ENCODE measurements at regions not wholly inside any gene's neighbourhood (a gene's known extent, or its start where the extent isn't known, plus 50 kb on each side); places are given as distances from the start of the nearest gene placed in this dataset.

DNA sequence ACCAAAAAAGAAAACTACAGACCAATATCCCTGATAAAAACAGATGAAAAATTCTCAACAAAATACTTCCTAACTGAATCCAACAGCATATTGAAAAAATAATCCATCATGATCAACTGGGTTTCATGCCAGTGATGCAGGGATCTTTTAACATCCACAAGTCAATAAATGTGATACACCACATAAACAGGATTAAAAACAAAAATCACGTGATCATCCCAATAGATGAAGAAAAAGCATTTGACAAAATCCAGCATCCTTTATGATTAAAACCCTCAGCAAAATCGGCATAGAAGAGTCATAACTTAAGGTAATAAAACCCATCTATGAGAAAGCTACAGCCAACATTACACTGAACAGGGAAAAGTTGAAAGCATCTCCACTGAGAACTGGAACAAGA is 107.5 kb downstream of the DCLK3 start:
- TF ChIP-seq ARNTL (CRISPR knock-in tag; IDR thresholded peaks at IDR 0.05; ENCODE audit: borderline replicate concordance, low read depth) (no peak), TOX (CRISPR knock-in tag; IDR thresholded peaks at IDR 0.05; ENCODE audit: borderline replicate concordance) (no peak), ZNF8 (CRISPR knock-in tag; IDR thresholded peaks at IDR 0.05) (no peak), SNAI2 (CRISPR knock-in tag; IDR thresholded peaks at IDR 0.05) (no peak), ZNF70 (CRISPR knock-in tag; IDR thresholded peaks at IDR 0.05) (no peak), CSDC2 (CRISPR knock-in tag; IDR thresholded peaks at IDR 0.05) (no peak), ZFP30 (CRISPR knock-in tag; IDR thresholded peaks at IDR 0.05) (no peak), TCF4 (CRISPR knock-in tag; IDR thresholded peaks at IDR 0.05; ENCODE audit: borderline replicate concordance) (no peak), RARB (CRISPR knock-in tag; IDR thresholded peaks at IDR 0.05) (no peak), ESRRG (CRISPR knock-in tag; IDR thresholded peaks at IDR 0.05) (no peak), BACH2 (CRISPR knock-in tag; IDR thresholded peaks at IDR 0.05; ENCODE audit: borderline replicate concordance) (no peak), ZC3H10 (CRISPR knock-in tag; IDR thresholded peaks at IDR 0.05) (no peak), ISL1 (CRISPR knock-in tag; IDR thresholded peaks at IDR 0.05) (no peak), ZFP3 (CRISPR knock-in tag; IDR thresholded peaks at IDR 0.05) (no peak), OSR1 (CRISPR knock-in tag; IDR thresholded peaks at IDR 0.05) (no peak), GLIS3 (CRISPR knock-in tag; IDR thresholded peaks at IDR 0.05) (no peak)
- TF ChIP-seq, protein P1, sequence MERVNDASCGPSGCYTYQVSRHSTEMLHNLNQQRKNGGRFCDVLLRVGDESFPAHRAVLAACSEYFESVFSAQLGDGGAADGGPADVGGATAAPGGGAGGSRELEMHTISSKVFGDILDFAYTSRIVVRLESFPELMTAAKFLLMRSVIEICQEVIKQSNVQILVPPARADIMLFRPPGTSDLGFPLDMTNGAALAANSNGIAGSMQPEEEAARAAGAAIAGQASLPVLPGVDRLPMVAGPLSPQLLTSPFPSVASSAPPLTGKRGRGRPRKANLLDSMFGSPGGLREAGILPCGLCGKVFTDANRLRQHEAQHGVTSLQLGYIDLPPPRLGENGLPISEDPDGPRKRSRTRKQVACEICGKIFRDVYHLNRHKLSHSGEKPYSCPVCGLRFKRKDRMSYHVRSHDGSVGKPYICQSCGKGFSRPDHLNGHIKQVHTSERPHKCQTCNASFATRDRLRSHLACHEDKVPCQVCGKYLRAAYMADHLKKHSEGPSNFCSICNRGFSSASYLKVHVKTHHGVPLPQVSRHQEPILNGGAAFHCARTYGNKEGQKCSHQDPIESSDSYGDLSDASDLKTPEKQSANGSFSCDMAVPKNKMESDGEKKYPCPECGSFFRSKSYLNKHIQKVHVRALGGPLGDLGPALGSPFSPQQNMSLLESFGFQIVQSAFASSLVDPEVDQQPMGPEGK (CRISPR knock-in tag; IDR thresholded peaks at IDR 0.05; ENCODE audit: borderline replicate concordance): no peak
- TF ChIP-seq, protein P2, sequence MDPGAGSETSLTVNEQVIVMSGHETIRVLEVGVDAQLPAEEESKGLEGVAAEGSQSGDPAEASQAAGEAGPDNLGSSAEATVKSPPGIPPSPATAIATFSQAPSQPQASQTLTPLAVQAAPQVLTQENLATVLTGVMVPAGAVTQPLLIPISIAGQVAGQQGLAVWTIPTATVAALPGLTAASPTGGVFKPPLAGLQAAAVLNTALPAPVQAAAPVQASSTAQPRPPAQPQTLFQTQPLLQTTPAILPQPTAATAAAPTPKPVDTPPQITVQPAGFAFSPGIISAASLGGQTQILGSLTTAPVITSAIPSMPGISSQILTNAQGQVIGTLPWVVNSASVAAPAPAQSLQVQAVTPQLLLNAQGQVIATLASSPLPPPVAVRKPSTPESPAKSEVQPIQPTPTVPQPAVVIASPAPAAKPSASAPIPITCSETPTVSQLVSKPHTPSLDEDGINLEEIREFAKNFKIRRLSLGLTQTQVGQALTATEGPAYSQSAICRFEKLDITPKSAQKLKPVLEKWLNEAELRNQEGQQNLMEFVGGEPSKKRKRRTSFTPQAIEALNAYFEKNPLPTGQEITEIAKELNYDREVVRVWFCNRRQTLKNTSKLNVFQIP (CRISPR knock-in tag; IDR thresholded peaks at IDR 0.05; ENCODE audit: borderline replicate concordance, low read depth): no peak
- TF ChIP-seq, protein P3, sequence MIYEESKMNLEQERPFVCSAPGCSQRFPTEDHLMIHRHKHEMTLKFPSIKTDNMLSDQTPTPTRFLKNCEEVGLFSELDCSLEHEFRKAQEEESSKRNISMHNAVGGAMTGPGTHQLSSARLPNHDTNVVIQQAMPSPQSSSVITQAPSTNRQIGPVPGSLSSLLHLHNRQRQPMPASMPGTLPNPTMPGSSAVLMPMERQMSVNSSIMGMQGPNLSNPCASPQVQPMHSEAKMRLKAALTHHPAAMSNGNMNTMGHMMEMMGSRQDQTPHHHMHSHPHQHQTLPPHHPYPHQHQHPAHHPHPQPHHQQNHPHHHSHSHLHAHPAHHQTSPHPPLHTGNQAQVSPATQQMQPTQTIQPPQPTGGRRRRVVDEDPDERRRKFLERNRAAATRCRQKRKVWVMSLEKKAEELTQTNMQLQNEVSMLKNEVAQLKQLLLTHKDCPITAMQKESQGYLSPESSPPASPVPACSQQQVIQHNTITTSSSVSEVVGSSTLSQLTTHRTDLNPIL (CRISPR knock-in tag; IDR thresholded peaks at IDR 0.05; ENCODE audit: low read depth): no peak
- no peak for ATAC-seq

DNA sequence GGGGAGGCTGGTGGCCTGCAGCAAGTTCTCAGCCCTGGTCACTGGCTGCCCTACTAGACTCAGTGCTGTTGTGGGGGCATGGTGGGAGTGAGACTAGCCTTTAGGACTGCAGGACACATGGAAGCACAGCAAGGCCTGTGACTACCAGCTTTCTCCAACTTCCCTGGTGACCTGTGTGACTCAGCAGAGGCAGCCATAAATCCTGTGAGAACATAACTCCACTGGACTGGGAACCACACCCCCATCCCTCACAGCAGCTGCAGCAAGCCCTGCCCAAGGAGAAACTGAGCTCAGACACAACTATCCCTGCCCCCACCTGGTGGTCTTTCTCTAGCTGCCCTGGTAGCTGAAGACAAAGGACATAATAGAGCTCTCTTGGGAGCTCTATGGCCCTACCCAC is 111.3 kb downstream of the DCLK3 start:
- TF ChIP-seq TCF4 (CRISPR knock-in tag; IDR thresholded peaks at IDR 0.05; ENCODE audit: borderline replicate concordance) (no peak), PPARA (CRISPR knock-in tag; IDR thresholded peaks at IDR 0.05; ENCODE audit: borderline replicate concordance) (no peak), BACH2 (CRISPR knock-in tag; IDR thresholded peaks at IDR 0.05; ENCODE audit: borderline replicate concordance) (no peak), ZC3H10 (CRISPR knock-in tag; IDR thresholded peaks at IDR 0.05) (no peak), GLIS3 (CRISPR knock-in tag; IDR thresholded peaks at IDR 0.05) (no peak), CSDC2 (CRISPR knock-in tag; IDR thresholded peaks at IDR 0.05) (no peak), RARB (CRISPR knock-in tag; IDR thresholded peaks at IDR 0.05) (no peak), ZNF8 (CRISPR knock-in tag; IDR thresholded peaks at IDR 0.05) (no peak), ZNF565 (CRISPR knock-in tag; conservative IDR thresholded peaks at IDR 0.05; ENCODE audit: low read depth) (no peak), ISL1 (CRISPR knock-in tag; IDR thresholded peaks at IDR 0.05) (no peak), ZFP3 (CRISPR knock-in tag; IDR thresholded peaks at IDR 0.05) (no peak), TOX (CRISPR knock-in tag; IDR thresholded peaks at IDR 0.05; ENCODE audit: borderline replicate concordance) (no peak)
- TF ChIP-seq, protein P4, sequence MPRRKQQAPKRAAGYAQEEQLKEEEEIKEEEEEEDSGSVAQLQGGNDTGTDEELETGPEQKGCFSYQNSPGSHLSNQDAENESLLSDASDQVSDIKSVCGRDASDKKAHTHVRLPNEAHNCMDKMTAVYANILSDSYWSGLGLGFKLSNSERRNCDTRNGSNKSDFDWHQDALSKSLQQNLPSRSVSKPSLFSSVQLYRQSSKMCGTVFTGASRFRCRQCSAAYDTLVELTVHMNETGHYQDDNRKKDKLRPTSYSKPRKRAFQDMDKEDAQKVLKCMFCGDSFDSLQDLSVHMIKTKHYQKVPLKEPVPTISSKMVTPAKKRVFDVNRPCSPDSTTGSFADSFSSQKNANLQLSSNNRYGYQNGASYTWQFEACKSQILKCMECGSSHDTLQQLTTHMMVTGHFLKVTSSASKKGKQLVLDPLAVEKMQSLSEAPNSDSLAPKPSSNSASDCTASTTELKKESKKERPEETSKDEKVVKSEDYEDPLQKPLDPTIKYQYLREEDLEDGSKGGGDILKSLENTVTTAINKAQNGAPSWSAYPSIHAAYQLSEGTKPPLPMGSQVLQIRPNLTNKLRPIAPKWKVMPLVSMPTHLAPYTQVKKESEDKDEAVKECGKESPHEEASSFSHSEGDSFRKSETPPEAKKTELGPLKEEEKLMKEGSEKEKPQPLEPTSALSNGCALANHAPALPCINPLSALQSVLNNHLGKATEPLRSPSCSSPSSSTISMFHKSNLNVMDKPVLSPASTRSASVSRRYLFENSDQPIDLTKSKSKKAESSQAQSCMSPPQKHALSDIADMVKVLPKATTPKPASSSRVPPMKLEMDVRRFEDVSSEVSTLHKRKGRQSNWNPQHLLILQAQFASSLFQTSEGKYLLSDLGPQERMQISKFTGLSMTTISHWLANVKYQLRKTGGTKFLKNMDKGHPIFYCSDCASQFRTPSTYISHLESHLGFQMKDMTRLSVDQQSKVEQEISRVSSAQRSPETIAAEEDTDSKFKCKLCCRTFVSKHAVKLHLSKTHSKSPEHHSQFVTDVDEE (CRISPR knock-in tag; IDR thresholded peaks at IDR 0.05): no peak
- TF ChIP-seq, protein P5, sequence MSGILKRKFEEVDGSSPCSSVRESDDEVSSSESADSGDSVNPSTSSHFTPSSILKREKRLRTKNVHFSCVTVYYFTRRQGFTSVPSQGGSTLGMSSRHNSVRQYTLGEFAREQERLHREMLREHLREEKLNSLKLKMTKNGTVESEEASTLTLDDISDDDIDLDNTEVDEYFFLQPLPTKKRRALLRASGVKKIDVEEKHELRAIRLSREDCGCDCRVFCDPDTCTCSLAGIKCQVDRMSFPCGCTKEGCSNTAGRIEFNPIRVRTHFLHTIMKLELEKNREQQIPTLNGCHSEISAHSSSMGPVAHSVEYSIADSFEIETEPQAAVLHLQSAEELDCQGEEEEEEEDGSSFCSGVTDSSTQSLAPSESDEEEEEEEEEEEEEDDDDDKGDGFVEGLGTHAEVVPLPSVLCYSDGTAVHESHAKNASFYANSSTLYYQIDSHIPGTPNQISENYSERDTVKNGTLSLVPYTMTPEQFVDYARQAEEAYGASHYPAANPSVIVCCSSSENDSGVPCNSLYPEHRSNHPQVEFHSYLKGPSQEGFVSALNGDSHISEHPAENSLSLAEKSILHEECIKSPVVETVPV (CRISPR knock-in tag; IDR thresholded peaks at IDR 0.05): no peak
- TF ChIP-seq, protein P3 (CRISPR knock-in tag; IDR thresholded peaks at IDR 0.05; ENCODE audit: low read depth): no peak
- TF ChIP-seq, protein P2 (CRISPR knock-in tag; IDR thresholded peaks at IDR 0.05; ENCODE audit: borderline replicate concordance, low read depth): no peak
- ATAC-seq: no peak

All from SK-N-SH treated with all-trans-retinoic acid at 6 μM for 48 hours (cell line).